HG03139 (cell line): ENCODE measurements at regions not wholly inside any gene's neighbourhood (a gene's known extent, or its start where the extent isn't known, plus 50 kb on each side); places are given as distances from the start of the nearest gene placed in this dataset.
"Not testable (repeated sequence)": the region's sequence is repeated elsewhere in the genome, so short reads cannot be mapped to it uniquely, and the experiment has no call there.

Experiments used
- ATAC-seq: cut with Tn5 transposase; IDR thresholded peaks from one replicate; pipeline ENCODE4 v1.9.1; 2021; ENCODE audit not compliant: unreplicated experiment

DNA sequence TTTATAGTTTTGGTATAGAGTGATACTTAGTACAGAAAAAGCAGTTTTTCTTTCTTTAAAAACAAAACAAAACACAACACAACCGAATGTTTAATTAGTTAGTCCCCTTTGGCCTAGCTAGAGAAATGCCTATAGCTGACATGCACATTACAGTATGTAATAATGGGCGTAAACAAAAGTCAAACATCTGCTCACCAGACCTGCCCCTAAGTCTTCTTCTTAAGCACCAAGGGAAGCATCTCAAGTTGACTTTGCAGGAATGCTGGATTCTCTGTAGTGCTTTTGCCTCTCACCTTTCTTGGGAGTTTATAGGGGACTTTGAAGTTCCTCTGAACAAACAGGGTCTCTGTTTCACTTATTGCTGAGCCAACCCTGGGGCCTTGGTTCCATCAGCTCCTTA, 143.7 kb downstream of the TM2D1 start:
- ATAC-seq = no peak

DNA sequence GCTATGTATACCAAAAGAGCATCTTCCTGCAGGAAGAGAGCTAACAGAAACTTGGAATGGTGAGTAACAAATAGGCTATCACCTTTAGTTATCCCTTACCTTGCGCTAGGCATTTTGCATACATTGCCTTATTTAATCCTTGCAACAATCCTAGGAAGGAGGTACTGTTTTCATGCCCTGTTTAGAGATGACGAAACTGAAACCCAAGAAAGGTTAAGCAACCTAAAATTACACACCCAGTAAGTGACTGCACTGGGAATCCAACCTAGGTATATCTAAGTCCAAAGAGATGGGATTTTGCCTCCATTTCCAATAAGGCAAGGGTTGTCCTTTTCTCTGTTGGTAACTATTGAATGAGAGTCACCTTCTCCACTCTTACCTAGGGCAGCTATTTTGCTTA, 144.5 kb downstream of the TM2D1 start:
- no peak for ATAC-seq

DNA sequence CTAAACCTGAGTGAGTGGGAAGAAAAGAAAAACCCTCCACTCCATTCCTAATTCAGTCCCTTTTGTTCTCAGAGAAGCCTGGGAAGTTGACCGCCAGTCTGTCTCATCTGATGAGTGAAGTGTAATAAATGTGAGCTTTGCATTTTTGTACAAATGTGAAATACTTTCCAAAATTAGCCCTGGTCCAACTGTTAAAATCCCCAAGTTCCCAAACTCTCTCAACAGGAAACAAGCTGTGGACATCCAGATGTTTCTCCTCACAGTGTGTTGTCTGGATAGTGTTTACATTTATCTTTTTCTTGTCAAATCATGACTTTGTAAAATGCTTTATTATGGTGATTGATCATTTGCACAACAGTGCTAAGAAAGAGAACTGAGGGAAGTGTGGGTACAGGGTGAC, 145.1 kb downstream of the TM2D1 start:
- no peak for ATAC-seq

DNA sequence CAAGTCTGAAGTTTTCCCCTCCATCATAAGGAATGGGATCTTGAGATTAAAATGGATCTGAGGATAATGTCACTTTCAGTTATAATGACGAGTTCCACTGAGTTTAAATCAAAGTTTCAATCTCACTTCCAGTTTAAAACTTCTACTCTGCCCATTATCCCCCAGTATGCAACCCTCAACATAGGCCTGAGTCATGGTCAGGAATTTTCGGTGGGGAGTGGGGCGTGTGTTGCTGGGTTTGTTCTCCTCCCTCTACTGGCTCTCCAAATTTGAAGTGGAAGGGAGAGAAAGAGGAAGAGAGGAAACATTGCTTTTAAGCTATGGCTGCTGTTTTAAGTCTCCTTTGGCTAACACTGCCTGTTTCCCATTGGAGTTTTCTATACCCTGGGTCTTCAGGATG, 152.9 kb downstream of the TM2D1 start:
- no peak for ATAC-seq

DNA sequence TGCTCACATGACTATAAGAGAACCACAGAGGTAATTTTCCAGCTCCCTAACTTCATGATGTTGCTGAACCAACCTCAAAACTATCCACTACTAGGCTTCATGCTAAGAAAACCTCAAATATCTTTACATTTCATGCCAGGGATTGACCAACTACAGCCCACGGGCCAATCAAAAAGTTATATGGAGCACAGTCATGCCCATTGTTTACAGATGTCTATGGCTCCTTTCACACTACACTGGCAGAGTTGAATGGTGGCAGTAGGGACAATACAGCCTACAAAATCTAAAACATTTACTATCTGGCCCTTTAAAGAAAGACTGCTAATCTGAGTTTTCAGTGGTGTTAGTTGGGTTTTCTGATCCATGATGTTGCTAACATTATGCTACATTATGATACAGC, 154.8 kb downstream of the TM2D1 start:
- ATAC-seq = no peak

DNA sequence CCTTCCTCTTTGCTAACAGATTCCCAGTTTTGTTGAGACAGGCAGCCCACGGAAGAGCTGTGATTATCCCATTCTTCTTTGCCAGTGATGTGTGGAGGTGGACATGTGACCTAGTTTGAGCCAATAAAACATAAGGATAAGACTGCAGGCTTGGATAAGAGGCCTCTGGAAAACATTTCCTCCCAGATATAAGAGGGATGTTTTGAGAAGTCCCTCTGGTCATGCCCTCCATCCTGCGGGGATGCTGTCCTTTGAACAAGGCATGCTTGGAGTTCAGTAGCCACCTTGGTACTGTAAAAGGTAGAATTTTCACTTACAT, 155.7 kb downstream of the TM2D1 start:
- ATAC-seq = no peak

DNA sequence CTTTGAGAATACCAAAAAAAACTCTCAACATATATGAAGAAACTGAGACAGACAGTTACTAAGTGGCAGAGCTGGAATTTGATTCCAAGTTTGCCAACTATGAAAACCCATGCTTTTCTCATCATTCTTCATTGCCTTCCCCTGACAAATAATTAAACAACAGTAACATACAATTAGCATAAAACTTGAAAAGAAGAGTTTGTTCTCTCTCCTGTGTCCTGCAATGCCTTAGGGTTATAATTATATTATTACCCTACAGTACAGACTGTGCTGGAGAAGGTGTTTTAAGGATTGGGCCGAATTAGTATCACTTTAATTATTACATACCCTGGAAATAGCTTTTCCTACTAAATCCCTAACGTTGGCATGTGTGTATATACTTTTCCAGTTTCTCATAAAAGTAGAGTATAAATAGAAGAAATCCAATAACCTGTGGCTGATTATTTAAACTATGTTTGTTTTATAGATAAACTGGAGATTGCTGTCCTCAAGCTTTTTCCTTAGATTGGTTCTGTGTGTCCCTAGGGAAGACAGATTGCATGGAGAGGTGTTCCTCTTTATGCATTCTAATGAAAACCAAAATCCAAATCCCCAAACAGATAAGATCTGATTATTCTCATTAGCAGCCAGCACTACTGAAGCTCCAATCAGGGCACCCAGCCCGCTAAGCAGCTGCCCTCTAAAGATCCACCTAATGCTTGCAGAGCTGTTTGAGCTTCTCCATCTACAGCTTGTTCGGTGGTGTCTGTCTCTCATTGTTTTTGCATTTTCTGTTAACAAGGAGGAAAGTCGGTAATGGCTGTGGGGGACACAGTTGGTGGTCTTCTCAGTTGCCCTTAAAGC, 156.3 kb downstream of the TM2D1 start:
- ATAC-seq = no peak

DNA sequence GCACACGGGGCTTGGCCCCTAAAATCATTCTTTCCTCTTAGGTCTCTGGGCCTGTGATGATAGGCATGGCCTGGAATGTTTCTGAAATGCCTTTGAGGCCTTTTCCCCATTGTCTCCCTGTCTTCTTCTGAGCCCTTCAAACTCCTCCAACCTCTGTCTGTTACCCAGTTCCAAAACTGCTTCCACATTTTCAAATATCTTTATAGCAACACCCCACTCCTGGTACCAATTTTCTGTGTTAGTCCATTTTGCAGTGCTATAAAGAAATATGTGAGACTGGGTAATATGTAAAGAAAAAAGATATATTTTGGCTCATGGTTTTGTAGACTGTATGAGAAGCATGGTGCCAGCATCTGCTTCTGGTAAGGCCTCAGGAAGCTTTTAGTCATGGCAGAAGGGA, 158.8 kb downstream of the TM2D1 start:
- ATAC-seq = no peak

DNA sequence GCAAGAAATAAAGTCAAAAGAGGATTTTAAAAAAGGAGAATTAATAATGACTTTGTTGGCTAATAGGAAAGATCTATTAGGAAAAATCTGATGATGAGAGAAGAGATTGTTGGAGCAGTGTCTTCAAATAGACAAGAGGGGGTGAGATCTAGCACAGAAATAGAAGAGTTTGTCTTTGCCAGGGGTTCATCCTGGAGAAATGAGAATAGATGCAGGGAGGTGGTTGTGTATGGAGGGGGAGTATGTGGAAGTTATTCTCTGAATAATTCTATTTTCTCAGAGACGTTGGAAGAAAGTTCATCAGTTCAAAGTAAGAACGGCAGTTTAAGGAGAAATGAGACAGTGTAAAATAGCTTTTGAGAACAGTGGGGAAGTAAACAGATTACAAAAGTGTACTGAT, 161.3 kb downstream of the TM2D1 start:
- ATAC-seq = no peak

DNA sequence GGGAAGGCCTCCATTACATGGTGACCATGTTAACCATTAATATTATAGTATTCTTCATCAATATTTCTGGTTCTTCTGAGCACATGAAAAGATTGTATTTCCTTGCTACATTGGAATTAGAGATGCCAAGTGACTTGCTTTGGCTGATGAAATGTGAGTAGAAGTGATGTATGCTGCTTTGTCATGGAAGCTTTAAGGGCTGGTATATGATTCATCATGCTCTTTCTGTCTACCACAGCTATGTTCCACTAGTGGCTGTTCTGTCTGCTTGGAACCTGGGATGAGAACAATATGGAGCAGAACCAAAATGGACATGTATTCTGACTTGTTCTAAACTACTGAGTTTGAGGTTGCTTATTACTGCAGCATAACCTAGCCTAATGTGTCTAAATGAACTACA, 163.3 kb downstream of the TM2D1 start:
- ATAC-seq = no peak

DNA sequence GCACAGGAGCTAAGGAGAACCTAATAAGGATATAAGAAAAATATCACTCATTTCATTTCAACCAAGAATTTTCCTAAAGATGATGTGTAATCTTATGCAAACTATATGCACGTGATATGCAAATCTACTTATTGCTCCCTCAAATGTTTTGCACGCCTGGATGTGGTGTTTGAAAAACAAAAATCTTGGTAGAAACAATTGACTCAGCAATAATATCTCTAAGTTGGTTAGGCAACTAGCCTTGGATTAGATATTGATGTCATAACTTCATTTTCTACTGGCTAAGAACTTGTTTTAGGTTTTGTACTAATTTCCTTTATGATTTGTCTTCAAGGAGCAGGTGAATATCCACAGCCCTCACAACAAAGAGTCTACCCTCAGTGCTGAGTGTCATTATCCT, 164.6 kb downstream of the TM2D1 start:
- no peak for ATAC-seq

DNA sequence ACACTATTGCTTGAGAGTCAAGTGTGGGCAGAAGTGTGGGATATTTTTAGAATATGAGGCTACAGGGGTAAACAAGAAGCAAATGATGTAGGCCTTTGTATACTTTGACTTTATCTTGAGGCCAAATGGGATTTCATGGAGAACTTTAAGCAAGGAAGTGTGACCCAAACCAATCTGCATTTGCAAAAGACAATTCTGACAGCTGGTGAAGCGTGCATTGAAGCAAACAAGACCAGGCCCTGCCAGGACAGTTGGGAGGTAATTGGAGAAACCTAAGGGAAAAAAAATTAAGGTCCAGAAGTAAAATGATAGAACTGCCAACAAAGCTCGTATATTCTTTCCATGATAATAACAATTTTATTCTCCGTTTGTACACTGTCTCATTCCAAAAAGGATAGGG, 168.3 kb downstream of the TM2D1 start:
- ATAC-seq = no peak

DNA sequence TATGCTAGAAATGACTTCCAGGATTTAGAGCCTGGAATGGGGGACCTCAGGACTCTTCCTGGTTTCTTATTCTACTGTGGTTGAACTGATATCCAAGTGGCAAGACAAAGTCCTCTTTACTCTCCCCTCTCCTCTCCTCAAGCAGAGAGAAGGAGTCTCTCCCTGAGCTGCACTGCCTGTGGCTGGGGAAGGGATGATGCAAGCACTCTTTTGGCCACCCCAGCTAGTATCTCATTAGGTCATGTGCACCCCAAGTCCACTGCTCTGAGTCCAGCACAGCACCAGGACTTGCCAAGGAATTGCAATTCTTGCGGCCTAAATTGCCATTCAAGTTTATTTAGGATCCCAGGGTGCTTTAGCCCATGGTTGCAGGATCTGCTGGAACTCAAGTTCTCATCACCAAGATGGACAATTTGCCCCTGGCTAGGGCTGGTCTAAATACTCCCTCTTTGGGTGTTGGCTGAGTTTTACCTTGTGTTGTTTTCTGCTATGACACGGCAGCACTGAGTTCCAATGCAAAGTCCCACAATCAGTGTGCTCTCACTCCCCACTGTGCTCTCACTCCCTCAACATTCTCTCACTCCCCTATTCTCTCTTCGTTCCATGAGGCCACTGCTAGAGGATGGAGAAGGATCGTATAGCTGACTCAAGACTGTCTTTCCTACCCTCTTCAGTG, 172.2 kb downstream of the TM2D1 start:
- ATAC-seq = no peak

DNA sequence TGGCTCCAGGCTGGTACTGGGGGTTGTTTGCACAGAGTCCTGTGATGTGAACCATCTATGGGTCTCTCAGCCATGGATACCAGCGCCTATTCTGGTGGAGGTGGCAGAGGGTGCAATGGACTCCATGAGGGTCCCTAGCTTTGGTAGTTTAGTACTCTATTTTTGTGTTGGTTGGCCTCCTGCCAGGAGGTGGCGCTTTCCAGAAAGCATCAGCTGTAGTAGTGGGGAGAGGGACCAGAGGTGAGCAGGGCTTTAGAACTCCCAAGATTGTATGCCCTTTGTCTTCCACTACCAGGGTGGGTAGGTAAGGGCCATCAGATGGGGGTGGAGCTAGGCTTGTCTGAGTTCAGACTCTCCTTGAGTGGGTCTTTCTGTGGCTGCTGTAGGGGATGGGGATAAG, 177.6 kb downstream of the TM2D1 start:
- ATAC-seq = not testable (repeated sequence)

DNA sequence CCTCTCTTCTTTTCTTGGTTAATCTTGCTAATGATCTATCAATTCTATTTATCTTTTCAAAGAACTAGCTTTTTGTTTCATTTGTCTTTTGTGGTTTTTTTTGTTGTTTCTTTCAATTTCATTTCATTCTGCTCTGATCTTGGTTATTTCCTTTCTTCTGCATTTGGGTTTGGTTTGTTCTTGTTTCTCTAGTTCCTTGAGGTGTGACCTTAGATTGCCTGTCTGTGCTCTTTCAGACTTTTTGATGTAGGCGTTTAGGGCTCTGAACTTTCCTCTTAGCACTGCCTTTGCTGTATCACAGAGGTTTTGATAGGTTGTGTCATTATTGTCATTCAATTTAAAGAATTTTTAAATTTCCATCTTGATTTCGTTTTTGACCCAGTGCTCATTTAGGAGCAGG, 180.1 kb downstream of the TM2D1 start:
- ATAC-seq = not testable (repeated sequence)

DNA sequence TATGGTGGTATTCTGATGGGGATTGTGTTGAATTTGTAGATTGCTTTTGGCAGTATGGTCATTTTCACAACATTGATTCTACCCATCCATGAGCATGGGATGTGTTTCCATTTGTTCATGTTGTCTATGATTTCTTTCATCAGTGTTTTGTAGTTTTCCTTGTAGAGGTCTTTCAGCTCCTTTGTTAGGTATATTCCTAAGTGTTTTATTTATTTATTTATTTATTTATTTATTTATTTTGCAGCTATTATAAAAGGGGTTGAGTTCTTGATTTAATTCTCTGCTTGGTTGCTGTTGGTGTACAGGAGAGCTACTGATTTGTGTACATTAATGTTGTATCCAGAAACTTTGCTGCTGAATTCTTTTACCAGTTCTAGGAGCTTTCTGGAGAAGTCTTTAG, 181.4 kb downstream of the TM2D1 start:
- ATAC-seq = not testable (repeated sequence)

DNA sequence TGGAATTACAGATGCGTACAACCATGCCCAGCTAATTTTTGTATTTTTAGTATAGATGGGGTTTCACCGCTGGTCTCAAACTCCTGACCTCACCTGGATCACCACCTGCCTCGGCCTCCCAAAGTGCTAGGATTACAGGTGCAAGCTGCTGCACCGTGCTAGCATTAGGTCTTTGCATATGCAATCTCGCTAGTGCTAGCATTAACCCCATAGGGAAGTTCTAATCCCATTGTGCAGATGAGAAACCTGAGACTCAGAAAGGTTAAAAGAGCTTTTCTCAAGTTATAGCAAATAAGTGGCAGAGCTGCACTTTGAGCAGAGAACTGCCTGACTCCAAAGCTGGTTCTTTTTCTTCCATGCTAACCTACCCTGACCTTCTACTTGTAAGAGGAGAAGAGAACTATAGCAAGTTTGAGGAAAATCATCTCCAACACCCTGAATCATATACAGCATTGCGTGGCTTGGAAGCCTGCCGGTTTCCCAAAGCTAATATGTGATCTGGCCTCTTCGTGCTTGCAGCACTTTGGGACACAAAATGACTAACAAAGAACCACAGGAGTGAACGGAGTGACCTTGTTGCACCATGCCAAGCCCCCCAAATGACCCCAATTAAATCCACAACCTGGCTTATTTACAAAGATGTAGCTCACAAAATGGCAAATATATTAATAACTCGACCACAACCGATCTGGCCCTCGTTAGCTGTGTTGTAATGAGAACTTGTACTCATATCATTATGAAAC, 185.1 kb downstream of the TM2D1 start:
- ATAC-seq = no peak

DNA sequence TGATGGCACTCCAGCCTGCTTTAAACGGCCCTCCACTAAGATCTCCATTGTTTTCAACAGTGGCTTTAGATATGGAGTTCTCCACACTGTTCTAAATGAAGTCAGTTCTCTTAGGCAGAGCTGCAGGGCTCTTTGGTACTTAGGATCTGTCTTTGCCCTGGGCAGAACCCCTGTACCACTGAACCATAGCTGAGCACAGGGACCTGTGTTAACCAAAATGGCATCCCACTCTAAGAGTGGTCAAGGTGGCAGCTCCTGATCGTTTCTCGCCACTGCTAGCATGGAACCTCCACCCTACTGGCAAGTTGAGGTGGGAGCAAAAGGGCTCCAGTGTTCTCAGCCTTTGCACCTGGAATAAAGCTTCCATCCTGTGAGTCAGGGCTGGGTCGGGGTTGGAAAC, 186.7 kb downstream of the TM2D1 start:
- ATAC-seq = no peak

DNA sequence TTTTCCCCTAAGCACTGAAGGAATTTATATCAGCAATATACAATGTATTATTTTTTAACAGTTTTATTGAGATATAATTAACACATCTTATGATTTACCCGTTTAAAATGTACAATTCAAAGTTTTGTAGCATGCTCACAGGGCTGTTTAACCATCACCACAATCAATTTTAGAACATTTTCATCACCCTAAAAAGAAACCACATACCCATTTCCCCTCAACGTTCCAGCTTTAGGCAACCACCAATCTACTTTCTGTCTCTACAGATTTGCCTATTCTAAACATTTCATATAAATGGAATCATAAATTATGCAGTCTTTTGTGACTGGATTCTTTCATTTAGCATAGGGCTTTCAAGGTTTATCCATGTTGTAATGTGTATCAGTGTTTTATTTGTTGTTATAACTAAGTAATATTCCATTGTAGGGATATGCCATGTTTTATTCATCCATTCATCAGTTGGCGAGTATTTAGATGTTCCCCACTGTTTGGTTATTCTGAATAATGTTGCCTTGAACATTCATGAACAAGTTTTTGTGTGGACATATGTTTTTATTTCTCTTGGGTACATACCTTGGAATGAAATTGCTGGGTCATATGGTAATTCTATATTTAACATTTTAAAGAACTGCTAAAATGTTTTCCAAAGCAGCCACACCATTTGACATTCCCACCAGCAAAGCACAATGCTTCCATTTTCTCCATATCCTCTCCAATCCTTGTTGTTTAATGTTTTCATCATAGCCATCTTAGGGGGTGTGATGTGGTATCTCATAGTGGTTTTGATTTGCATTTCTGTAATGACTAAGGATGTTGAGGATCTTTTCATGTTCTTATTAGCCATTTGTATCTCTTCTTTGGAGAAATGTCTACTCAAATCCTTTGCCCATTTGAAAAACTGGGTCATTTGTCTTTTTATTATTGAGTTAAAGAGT, 188.5 kb downstream of the TM2D1 start:
- ATAC-seq = no peak

DNA sequence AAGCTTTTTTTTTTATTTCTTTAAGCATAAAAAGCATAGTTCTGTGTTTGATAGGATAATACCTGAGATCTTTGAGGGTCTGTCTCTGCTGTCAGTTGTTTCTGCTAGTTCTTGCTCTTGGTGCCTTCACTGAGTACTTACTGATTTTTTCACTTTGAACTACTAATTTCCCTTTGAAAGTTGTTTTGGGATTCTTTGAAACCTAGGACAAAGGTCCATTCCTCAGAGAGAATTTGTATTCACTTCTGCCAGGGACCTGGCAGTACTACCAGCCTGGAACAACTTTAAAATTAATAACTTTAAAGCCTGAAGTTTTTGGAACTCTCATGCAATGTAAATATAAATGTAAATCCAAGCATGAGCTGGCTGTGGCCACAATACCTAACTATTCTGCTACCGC, 190.1 kb downstream of the TM2D1 start:
- ATAC-seq = no peak

DNA sequence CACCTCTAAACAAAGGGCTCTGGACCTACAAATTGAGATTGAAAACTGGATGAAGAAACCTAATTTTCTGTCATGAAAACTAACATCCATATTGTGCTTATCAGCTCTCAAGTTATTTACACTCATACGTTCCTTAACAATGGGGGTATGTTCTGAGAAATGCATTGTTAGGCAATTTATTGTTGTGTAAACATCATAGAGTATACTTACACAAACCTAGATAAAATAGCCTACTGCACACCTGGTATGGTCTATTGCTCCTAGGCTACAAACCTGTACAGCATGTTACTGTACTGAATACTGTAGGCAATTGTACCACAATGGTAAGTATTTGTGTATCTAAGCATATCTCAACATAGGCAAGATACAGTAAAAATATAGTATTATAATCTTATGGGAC, 191.4 kb downstream of the TM2D1 start:
- no peak for ATAC-seq
